WTC11 (cell line): ENCODE measurements at regions not wholly inside any gene's neighbourhood (a gene's known extent, or its start where the extent isn't known, plus 50 kb on each side); places are given as distances from the start of the nearest gene placed in this dataset.

Experiments used
- ATAC-seq: fragments of 200-7000 bp; cut with Tn5 transposase; 2 replicates; pipeline ENCODE4 v1.10.0; 2021; ENCODE audit warnings: mild to moderate bottlenecking, moderate library complexity
- CTCF ChIA-PET: fragments of 300-600 bp; sonication (Branson Sonifier 250); formaldehyde crosslinking; loops from one replicate; lab custom pipeline; 2021; ENCODE audit warnings: antibody characterized with exemption; lab: Charles Lee
- POLR2A ChIA-PET: fragments of 350-600 bp; sonication (Branson Sonifier 250); formaldehyde crosslinking; loops from one replicate; lab custom pipeline; 2021; ENCODE audit warnings: antibody characterized with exemption; lab: Charles Lee
- DNase-seq: peaks from one replicate; pipeline ENCODE4 v3.0.0; 2021; ENCODE audit warnings: low spot score
- H3K27ac Mint-ChIP-seq: 2 replicates; pipeline ENCODE4 v1.8.0; 2021; ENCODE audit warnings: mixed read lengths
- H3K27me3 Mint-ChIP-seq: 2 replicates; pipeline ENCODE4 v1.8.0; 2021; ENCODE audit warnings: low read depth, mild to moderate bottlenecking, moderate library complexity, mixed read lengths
- H3K36me3 Mint-ChIP-seq: 2 replicates; pipeline ENCODE4 v1.8.0; 2021; ENCODE audit warnings: mixed read lengths
- H3K4me1 Mint-ChIP-seq: 2 replicates; pipeline ENCODE4 v1.8.0; 2022; ENCODE audit warnings: mixed read lengths
- H3K4me3 Mint-ChIP-seq: 2 replicates; pipeline ENCODE4 v1.8.0; 2021; ENCODE audit warnings: mild to moderate bottlenecking, moderate library complexity, mixed read lengths
- H3K9me3 Mint-ChIP-seq: 2 replicates; pipeline ENCODE4 v1.8.0; 2021; ENCODE audit warnings: mixed read lengths
- ARID4B ChIP-seq: sonication (generic); formaldehyde crosslinking; IDR thresholded peaks from 2 replicates; pipeline ENCODE4 v1.8.0; 2023; ENCODE audit warnings: missing genetic modification reagents, mild to moderate bottlenecking, borderline replicate concordance
- CREM ChIP-seq: sonication (generic); formaldehyde crosslinking; IDR thresholded peaks from 2 replicates; pipeline ENCODE4 v1.8.1; 2022; ENCODE audit warnings: mild to moderate bottlenecking, missing genetic modification reagents, moderate library complexity
- E2F5 ChIP-seq: sonication (generic); formaldehyde crosslinking; IDR thresholded peaks from 2 replicates; pipeline ENCODE4 v1.8.1; 2022; ENCODE audit warnings: mild to moderate bottlenecking, moderate library complexity, missing genetic modification reagents
- ESRRA ChIP-seq: sonication (generic); formaldehyde crosslinking; IDR thresholded peaks from 2 replicates; pipeline ENCODE4 v1.8.1; 2022; ENCODE audit warnings: mild to moderate bottlenecking, missing genetic modification reagents, borderline replicate concordance
- FOXP4 ChIP-seq: sonication (generic); formaldehyde crosslinking; IDR thresholded peaks from 2 replicates; pipeline ENCODE4 v1.8.0; 2022; ENCODE audit warnings: mild to moderate bottlenecking, missing genetic modification reagents
- HMGA2 ChIP-seq: fragments of 250-450 bp; sonication (Bioruptor Pico); IDR thresholded peaks from 2 replicates; pipeline ENCODE4 v1.4.0; 2021; ENCODE audit warnings: mild to moderate bottlenecking, moderate library complexity
- IRF1 ChIP-seq: sonication (generic); formaldehyde crosslinking; IDR thresholded peaks from 2 replicates; pipeline ENCODE4 v1.8.0; 2023; ENCODE audit warnings: missing genetic modification reagents
- MYBL2 ChIP-seq: sonication (generic); formaldehyde crosslinking; IDR thresholded peaks from 2 replicates; pipeline ENCODE4 v1.8.1; 2023; ENCODE audit warnings: mild to moderate bottlenecking, moderate library complexity, missing genetic modification reagents
- NFYB ChIP-seq: sonication (generic); formaldehyde crosslinking; conservative IDR thresholded peaks from 2 replicates; pipeline ENCODE4 v1.8.0; 2022; ENCODE audit warnings: low read depth, missing genetic modification reagents
- NR1H2 ChIP-seq: sonication (generic); formaldehyde crosslinking; IDR thresholded peaks from 2 replicates; pipeline ENCODE4 v1.9.0; 2021; ENCODE audit warnings: mild to moderate bottlenecking, moderate library complexity, missing genetic modification reagents
- RELA ChIP-seq: sonication (generic); formaldehyde crosslinking; IDR thresholded peaks from 2 replicates; pipeline ENCODE4 v1.8.1; 2022; ENCODE audit warnings: missing genetic modification reagents, mild to moderate bottlenecking, borderline replicate concordance
- SMAD4 ChIP-seq: sonication (generic); formaldehyde crosslinking; IDR thresholded peaks from 2 replicates; pipeline ENCODE4 v1.8.0; 2022; ENCODE audit warnings: mild to moderate bottlenecking, missing genetic modification reagents
- ZBTB21 ChIP-seq: sonication (generic); formaldehyde crosslinking; IDR thresholded peaks from 2 replicates; pipeline ENCODE4 v1.8.1; 2023; ENCODE audit warnings: mild to moderate bottlenecking, missing genetic modification reagents, borderline replicate concordance
- ZNF219 ChIP-seq: sonication (generic); formaldehyde crosslinking; IDR thresholded peaks from 2 replicates; pipeline ENCODE4 v1.8.0; 2023; ENCODE audit warnings: missing genetic modification reagents, mild to moderate bottlenecking, borderline replicate concordance
- ZNF281 ChIP-seq: sonication (generic); formaldehyde crosslinking; IDR thresholded peaks from 2 replicates; pipeline ENCODE4 v1.8.0; 2023; ENCODE audit warnings: mild to moderate bottlenecking, missing genetic modification reagents
- ZSCAN18 ChIP-seq: fragments of 250-450 bp; sonication (Bioruptor Pico); IDR thresholded peaks from 2 replicates; pipeline ENCODE4 v2.1.2; 2022; ENCODE audit warnings: mild to moderate bottlenecking, moderate library complexity

GRCh38 chr6:153927867-153928266 lies 111.2 kb upstream of the OPRM1 start:
- Mint-ChIP-seq H3K4me3 (no peak overlapping the region), H3K27me3 (no peaks in the 10 kb centered on the region), H3K9me3 (0 out of 2 replicates have a peak, but pooled peaks cover 3% of the 10 kb centered on the region), H3K27ac (no peak overlapping the region), H3K36me3 (no peaks in the 10 kb centered on the region), H3K4me1 (0 out of 2 replicates have a peak, but pooled peaks cover 3% of the 10 kb centered on the region)
- POLR2A ChIA-PET = no interaction called here
- TF ChIP-seq ARID4B (CRISPR knock-in tag) = no peak
- TF ChIP-seq HMGA2 (CRISPR knock-in tag) = no peak
- TF ChIP-seq FOXP4 (CRISPR knock-in tag) = no peak
- no peak for TF ChIP-seq NFYB (CRISPR knock-in tag)
- TF ChIP-seq ZNF281 (CRISPR knock-in tag) = no peak
- TF ChIP-seq NR1H2 = no peak
- no peak for TF ChIP-seq IRF1 (CRISPR knock-in tag)
- no peak for TF ChIP-seq ZNF219
- TF ChIP-seq ZSCAN18 = no peak
- TF ChIP-seq SMAD4 (CRISPR knock-in tag) = no peak
- no peak for TF ChIP-seq ZBTB21
- no peak for TF ChIP-seq RELA (CRISPR knock-in tag)
- no peak for ATAC-seq
- CTCF ChIA-PET = no interaction called here
- no peak for DNase-seq

GRCh38 chr6:153898360-153899059 lies 140.5 kb upstream of the OPRM1 start:
- TF ChIP-seq ESRRA (CRISPR knock-in tag) (no peak), MYBL2 (CRISPR knock-in tag) (no peak), ARID4B (CRISPR knock-in tag) (no peak), E2F5 (CRISPR knock-in tag) (no peak), CREM (CRISPR knock-in tag) (no peak)
- TF ChIP-seq, all 79 proteins: peak for 0
- ATAC-seq (no peak), DNase-seq (no peak)
- ChIA-PET POLR2A (no interaction called here), CTCF (no interaction called here)
- no peak overlapping the region for H3K27ac Mint-ChIP-seq
- H3K4me1 Mint-ChIP-seq = no peaks in the 10 kb centered on the region
- H3K36me3 Mint-ChIP-seq = 0 out of 2 replicates have a peak, but pooled peaks cover 2% of the 10 kb centered on the region
- no peak overlapping the region for H3K4me3 Mint-ChIP-seq
- H3K9me3 Mint-ChIP-seq = peaks cover 24% of the 10 kb centered on the region
- H3K27me3 Mint-ChIP-seq = no peaks in the 10 kb centered on the region; the same call in 1 of the 2 replicates
